ENCODE measurements at regions not wholly inside any gene's neighbourhood (a gene's known extent, or its start where the extent isn't known, plus 50 kb on each side); places are given as distances from the start of the nearest gene placed in this dataset.

- peaks cover 1 to 11% (median 3%) of the 10 kb centered on the region in 3 donors for H3K27me3 Mint-ChIP-seq (ENCODE audit: low read depth in 3 of 3)
- Histone ChIP-seq H2AFZ (ENCODE audit: insufficient read depth, low read depth, low read length, poor library complexity, severe bottlenecking) (no peak overlapping the region), H3K36me3 (replicated peaks in 1 of 2; ENCODE audit: control insufficient read depth in 1 of 2, insufficient read depth in 2 of 2, low read length in 2 of 2) (no peaks in the 10 kb centered on the region), H3K4me3 (replicated peaks in 1 of 3; ENCODE audit: low read depth in 2 of 3, low read length in 3 of 3) (no peak overlapping the region), H3K79me2 (ENCODE audit: insufficient read depth, low read length) (no peaks in the 10 kb centered on the region), H3K9me3 (replicated peaks in 1 of 2; ENCODE audit: control insufficient read depth in 1 of 2, insufficient read depth in 1 of 2, low read length in 2 of 2) (no peaks in the 10 kb centered on the region), H3K27ac (ENCODE audit: low read depth in 1 of 2, low read length in 2 of 2) (no peak overlapping the region), H3K9ac (ENCODE audit: insufficient read depth, low read length, poor library complexity, severe bottlenecking) (no peak overlapping the region), H3K4me2 (replicated peaks; ENCODE audit: extremely low read depth, low read length, poor library complexity, severe bottlenecking) (no peak overlapping the region), H4K20me1 (ENCODE audit: insufficient read depth, low read length) (no peaks in the 10 kb centered on the region), H3K4me1 (ENCODE audit: control insufficient read depth in 1 of 2, insufficient read depth in 2 of 2, low read length in 2 of 2) (no peaks in the 10 kb centered on the region), H3K27me3 (ENCODE audit: control insufficient read depth in 2 of 2, insufficient read depth in 2 of 2, low read length in 2 of 2) (peaks cover 0 to 4% of the 10 kb centered on the region in 2 donors)
- H3K4me1 Mint-ChIP-seq, result peaks cover 5% of the 10 kb centered on the region
- no peak overlapping the region for H3K27ac Mint-ChIP-seq
- TF ChIP-seq CTCF (IDR thresholded peaks at IDR 0.05), result no peak
- WGBS (ENCODE audit: insufficient coverage), result no CpG with 5 or more reads among the region's 1 CpG
- peaks cover 0 to 2% (median 0%) of the 10 kb centered on the region in 7 donors for H3K9me3 Mint-ChIP-seq
- intact Hi-C loops (cut with micrococcal nuclease), result no loop called here
- no peak overlapping the region for H3K4me3 Mint-ChIP-seq
- DNase-seq, result no peak
- H3K36me3 Mint-ChIP-seq, result no peaks in the 10 kb centered on the region
These were observed 512.4 kb downstream of the GALR1 start for GRCh38 chr18:77762014-77762413.

GRCh38 chr18:77762642-77763041, 513.0 kb downstream of the GALR1 start:
- no peak for DNase-seq
- peak overlapping the region in 1 of 7 donors; percentile 26 for H3K27ac Mint-ChIP-seq
- no peaks in the 10 kb centered on the region for H3K9me3 ChIP-seq (replicated peaks in 1 of 2; ENCODE audit: control insufficient read depth in 1 of 2, insufficient read depth in 1 of 2, low read length in 2 of 2)
- H3K4me3 ChIP-seq (replicated peaks in 1 of 3; ENCODE audit: low read depth in 2 of 3, low read length in 3 of 3), result no peak overlapping the region
- no peak for TF ChIP-seq CTCF (IDR thresholded peaks at IDR 0.05)
- no peaks in the 10 kb centered on the region for H4K20me1 ChIP-seq (ENCODE audit: insufficient read depth, low read length)
- H3K9me3 Mint-ChIP-seq, result peaks cover 0 to 2% (median 0%) of the 10 kb centered on the region in 7 donors
- H3K27me3 ChIP-seq (ENCODE audit: control insufficient read depth in 2 of 2, insufficient read depth in 2 of 2, low read length in 2 of 2), result peaks cover 0 to 4% of the 10 kb centered on the region in 2 donors
- no peaks in the 10 kb centered on the region for H3K36me3 ChIP-seq (replicated peaks in 1 of 2; ENCODE audit: control insufficient read depth in 1 of 2, insufficient read depth in 2 of 2, low read length in 2 of 2)
- no peak overlapping the region for H2AFZ ChIP-seq (ENCODE audit: insufficient read depth, low read depth, low read length, poor library complexity, severe bottlenecking)
- H3K27ac ChIP-seq (ENCODE audit: low read depth in 1 of 2, low read length in 2 of 2), result no peak overlapping the region
- WGBS (ENCODE audit: insufficient coverage), result 18% methylated on average over 3 of the region's 6 CpGs
- no peak overlapping the region for H3K4me2 ChIP-seq (replicated peaks; ENCODE audit: extremely low read depth, low read length, poor library complexity, severe bottlenecking)
- H3K4me1 Mint-ChIP-seq, result peaks cover 5% of the 10 kb centered on the region
- no peaks in the 10 kb centered on the region for H3K4me1 ChIP-seq (ENCODE audit: control insufficient read depth in 1 of 2, insufficient read depth in 2 of 2, low read length in 2 of 2)
- no peak overlapping the region for H3K9ac ChIP-seq (ENCODE audit: insufficient read depth, low read length, poor library complexity, severe bottlenecking)
- intact Hi-C loops (cut with micrococcal nuclease), result no loop called here
- H3K79me2 ChIP-seq (ENCODE audit: insufficient read depth, low read length), result no peaks in the 10 kb centered on the region
- peak overlapping the region in 1 of 2 donors; percentile 35 for H3K4me3 Mint-ChIP-seq
- peaks cover 1 to 11% (median 3%) of the 10 kb centered on the region in 3 donors for H3K27me3 Mint-ChIP-seq (ENCODE audit: low read depth in 3 of 3)
- H3K36me3 Mint-ChIP-seq, result no peaks in the 10 kb centered on the region
